GM21723 (cell line): ENCODE measurements at regions not wholly inside any gene's neighbourhood (a gene's known extent, or its start where the extent isn't known, plus 50 kb on each side); places are given as distances from the start of the nearest gene placed in this dataset.
"Not testable (repeated sequence)": the region's sequence is repeated elsewhere in the genome, so short reads cannot be mapped to it uniquely, and the experiment has no call there.

Experiments
- ATAC-seq: cut with Tn5 transposase; IDR thresholded peaks from one replicate; pipeline ENCODE4 v1.9.1; 2021; ENCODE audit warnings: mild to moderate bottlenecking, moderate library complexity; ENCODE audit not compliant: unreplicated experiment

DNA sequence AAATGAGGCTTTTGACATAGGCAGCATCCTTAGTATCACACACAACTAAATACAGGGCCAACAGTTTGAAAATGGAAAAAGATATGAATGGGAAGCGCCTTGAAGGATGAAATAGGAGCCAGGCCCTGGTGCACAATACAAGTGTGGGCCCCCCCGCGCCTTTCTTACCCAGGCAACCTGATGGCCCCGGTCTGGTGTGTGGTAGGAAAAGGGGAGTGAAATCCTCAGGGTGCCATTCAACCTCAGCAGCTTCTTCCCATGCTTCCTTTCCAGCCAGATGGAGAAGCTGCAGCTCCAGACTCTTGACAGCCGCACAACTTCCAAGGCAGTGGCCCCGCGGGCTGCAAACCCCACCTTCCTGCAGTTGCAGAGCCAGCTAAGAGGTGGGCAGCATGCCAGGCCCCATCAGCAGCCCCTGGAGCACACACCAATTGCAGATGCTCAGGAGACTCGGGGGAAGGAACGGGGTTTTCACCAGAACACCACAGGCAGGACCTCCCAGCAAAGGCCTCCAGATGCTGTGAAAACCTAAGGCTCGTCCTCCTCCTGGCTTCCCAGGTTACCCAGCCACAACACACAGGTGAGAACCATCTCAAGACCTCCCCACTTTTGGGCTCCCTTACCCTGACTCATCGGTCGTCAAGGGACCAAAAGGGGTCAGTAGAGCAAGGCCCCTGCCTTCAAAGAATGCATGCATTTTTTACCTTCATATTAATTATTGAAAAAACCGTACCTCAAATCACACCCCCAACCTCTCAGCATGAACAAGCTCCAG, 101.6 kb downstream of the CPN2 start:
- no peak for ATAC-seq

GRCh38 chr3:194250098-194251002, 100.8 kb downstream of the CPN2 start:
- no peak for ATAC-seq

GRCh38 chr3:194251007-194251406, 100.1 kb downstream of the CPN2 start:
- ATAC-seq = no peak

DNA sequence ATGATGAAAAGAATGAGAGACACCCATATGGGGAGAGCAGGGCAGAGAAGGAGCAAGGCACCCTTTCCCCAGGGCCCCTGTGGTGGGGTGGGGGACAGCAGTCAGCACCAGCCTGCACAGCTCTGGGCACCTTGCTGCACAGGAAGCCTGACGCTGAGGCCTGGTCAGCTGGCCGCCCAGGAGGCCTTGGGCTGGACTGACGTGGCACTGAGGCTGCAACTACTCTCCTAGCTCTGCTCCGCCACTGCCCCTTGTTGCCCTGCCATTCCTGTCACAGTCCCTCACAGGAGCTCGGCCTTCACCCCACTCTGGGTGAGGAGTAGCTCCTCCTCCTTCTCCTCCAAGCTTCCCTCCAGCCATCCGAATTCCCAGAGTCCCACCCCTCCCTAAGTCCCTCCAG, 99.7 kb downstream of the CPN2 start:
- no peak for ATAC-seq

GRCh38 chr3:194251891-194252560, 99.1 kb downstream of the CPN2 start:
- ATAC-seq = no peak

DNA sequence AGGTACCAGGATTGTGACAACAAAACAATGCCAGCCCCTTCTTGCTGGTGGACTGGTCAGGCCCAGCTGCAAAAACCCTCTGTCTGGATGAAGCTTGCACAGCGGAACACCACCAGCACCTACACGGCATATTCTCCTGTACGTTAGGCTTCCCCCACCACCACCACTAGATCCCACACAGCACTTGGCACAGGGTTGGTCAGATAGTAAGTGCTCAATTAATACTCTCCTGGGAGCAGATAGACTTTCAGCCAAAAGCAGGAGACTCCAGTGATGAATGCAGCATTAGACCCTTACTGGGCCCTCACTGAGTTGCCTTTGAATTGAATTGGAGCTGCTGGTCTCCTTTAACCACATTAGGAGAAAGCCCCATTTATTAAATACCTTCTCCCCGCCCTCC, 97.9 kb downstream of the CPN2 start:
- ATAC-seq = no peak

- no peak for ATAC-seq
These were observed 97.1 kb downstream of the CPN2 start for GRCh38 chr3:194254040-194254439.

- ATAC-seq = peak; percentile 69
These were observed 95.7 kb downstream of the CPN2 start for GRCh38 chr3:194255252-194256039.

GRCh38 chr3:194256040-194256945, 94.8 kb downstream of the CPN2 start:
- ATAC-seq = no peak

- ATAC-seq = no peak
These were observed 93.9 kb downstream of the CPN2 start for GRCh38 chr3:194257151-194257621.

GRCh38 chr3:194257916-194258668, 93.0 kb downstream of the CPN2 start:
- no peak for ATAC-seq

GRCh38 chr3:194259982-194260766, 91.0 kb downstream of the CPN2 start:
- ATAC-seq = no peak

- no peak for ATAC-seq
These were observed 89.5 kb downstream of the CPN2 start for GRCh38 chr3:194261581-194262063.

DNA sequence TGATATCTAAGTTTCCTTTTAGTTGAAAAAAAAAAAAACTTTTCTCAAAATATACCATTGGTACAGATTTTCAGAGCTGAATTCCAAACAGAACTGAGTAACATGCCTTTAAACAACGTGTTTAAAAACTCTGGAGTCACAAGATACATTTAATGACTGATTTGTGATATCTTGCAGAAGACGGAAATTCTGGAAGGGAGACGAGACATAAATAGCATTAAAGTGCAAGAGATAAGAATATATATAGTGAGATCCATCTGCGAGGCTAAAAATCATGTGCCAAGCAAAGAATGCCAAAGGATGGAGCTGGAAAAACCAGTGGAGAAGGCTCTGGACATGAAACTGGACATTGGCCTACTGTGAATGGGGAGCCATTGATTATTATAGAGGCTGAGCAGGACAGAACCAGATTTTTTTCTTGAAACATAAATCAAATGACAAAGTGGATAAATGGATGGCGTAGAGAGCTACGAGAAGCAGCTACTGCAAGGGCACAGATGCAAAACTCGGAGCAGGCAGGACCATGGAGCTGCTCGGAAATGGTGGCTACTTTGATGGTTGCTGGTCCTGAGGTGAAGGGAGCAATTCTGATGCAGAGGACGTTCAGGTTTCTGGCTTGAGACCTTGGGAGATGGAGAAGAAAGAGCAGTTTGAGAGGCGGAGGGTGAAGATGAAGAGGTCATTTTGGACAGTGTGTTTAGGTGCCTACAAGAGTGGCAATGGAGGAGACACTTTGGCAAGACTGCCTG, 88.8 kb downstream of the CPN2 start:
- ATAC-seq = no peak

DNA sequence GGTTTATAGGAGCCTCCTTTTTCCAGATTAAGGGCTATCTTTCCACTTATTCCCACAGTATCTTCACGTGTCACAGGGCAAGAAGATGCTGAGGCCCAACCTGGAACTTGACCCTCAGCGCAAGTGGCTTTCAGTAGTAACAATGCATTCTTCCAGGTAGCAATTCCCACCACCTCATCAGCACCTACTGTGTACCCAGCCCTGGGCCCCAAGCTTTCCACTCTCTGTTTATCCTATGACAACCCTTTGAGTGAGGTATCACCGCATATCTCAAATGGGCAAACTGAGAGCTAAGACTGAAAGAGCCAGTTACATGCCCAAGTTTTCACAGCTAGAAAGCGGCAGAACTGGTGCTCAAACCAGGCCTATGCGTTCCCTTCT, 88.2 kb downstream of the CPN2 start:
- ATAC-seq = no peak

GRCh38 chr3:194264631-194265504, 86.3 kb downstream of the CPN2 start:
- not testable (repeated sequence) for ATAC-seq
